DMS79 (cell line): ENCODE measurements at regions not wholly inside any gene's neighbourhood (a gene's known extent, or its start where the extent isn't known, plus 50 kb on each side); places are given as distances from the start of the nearest gene placed in this dataset.

Experiments
- DNase-seq: peaks from one replicate; lab custom pipeline; 2025; lab: John Stamatoyannopoulos, UW

- no peak for DNase-seq
These were observed 87.8 kb upstream of the CPEB4 start for GRCh38 chr5:173800340-173800739.

- no peak for DNase-seq
These were observed 87.1 kb upstream of the CPEB4 start for GRCh38 chr5:173801006-173801405.

- DNase-seq = no peak
These were observed 85.4 kb upstream of the CPEB4 start for GRCh38 chr5:173802670-173803165.

- DNase-seq = no peak
These were observed 83.6 kb upstream of the CPEB4 start for GRCh38 chr5:173804579-173804978.

- DNase-seq = no peak
These were observed 81.7 kb upstream of the CPEB4 start for GRCh38 chr5:173806270-173807035.

- DNase-seq = no peak
These were observed 80.9 kb upstream of the CPEB4 start for GRCh38 chr5:173807181-173807655.

GRCh38 chr5:173808079-173808808 is 79.9 kb upstream of the CPEB4 start:
- no peak for DNase-seq

GRCh38 chr5:173809014-173809413 is 79.1 kb upstream of the CPEB4 start:
- no peak for DNase-seq

- DNase-seq = no peak
These were observed 75.2 kb upstream of the CPEB4 start for GRCh38 chr5:173812811-173813550.

- DNase-seq = no peak
These were observed 74.1 kb upstream of the CPEB4 start for GRCh38 chr5:173814053-173814452.

- DNase-seq = no peak
These were observed 72.6 kb upstream of the CPEB4 start for GRCh38 chr5:173815571-173815970.

GRCh38 chr5:173816728-173817127 is 71.4 kb upstream of the CPEB4 start:
- no peak for DNase-seq

GRCh38 chr5:173817561-173817960 is 70.6 kb upstream of the CPEB4 start:
- no peak for DNase-seq

- DNase-seq = no peak
These were observed 68.6 kb upstream of the CPEB4 start for GRCh38 chr5:173819521-173819920.

- DNase-seq = no peak
These were observed 64.9 kb upstream of the CPEB4 start for GRCh38 chr5:173823274-173823644.

- no peak for DNase-seq
These were observed 64.2 kb upstream of the CPEB4 start for GRCh38 chr5:173823721-173824567.

GRCh38 chr5:173825215-173825865 is 62.8 kb upstream of the CPEB4 start:
- no peak for DNase-seq

GRCh38 chr5:173826086-173826427 is 62.1 kb upstream of the CPEB4 start:
- no peak for DNase-seq

- DNase-seq = no peak
These were observed 61.5 kb upstream of the CPEB4 start for GRCh38 chr5:173826428-173827350.

- no peak for DNase-seq
These were observed 59.2 kb upstream of the CPEB4 start for GRCh38 chr5:173828952-173829351.
